Endodermal cell (in vitro differentiated cells): ENCODE measurements at regions not wholly inside any gene's neighbourhood (a gene's known extent, or its start where the extent isn't known, plus 50 kb on each side); places are given as distances from the start of the nearest gene placed in this dataset.

Experiments
- DNase-seq: peaks from one replicate; pipeline ENCODE4 v3.0.0-alpha.2; 2017
- H3K27ac ChIP-seq: 2 replicates; pipeline ENCODE4 v1.5.1; 2013; ENCODE audit warnings: mild to moderate bottlenecking, low read depth, low read length, moderate library complexity
- H3K27me3 ChIP-seq: 2 replicates; pipeline ENCODE4 v1.6.1; 2013; ENCODE audit warnings: mild to moderate bottlenecking, low read length, moderate library complexity; ENCODE audit not compliant: insufficient read depth, control insufficient read depth, poor library complexity, severe bottlenecking
- H3K36me3 ChIP-seq: 2 replicates; pipeline ENCODE4 v1.7.0; 2013; ENCODE audit warnings: mild to moderate bottlenecking, low read length, moderate library complexity; ENCODE audit not compliant: control insufficient read depth, insufficient read depth
- H3K4me1 ChIP-seq: one replicate; pipeline ENCODE4 v1.7.0; 2013; ENCODE audit warnings: low read length; ENCODE audit not compliant: control insufficient read depth, insufficient read depth
- H3K4me3 ChIP-seq: 2 replicates; pipeline ENCODE4 v1.5.1; 2013; ENCODE audit warnings: mild to moderate bottlenecking, low read length, moderate library complexity
- H3K9ac ChIP-seq: 2 replicates; pipeline ENCODE4 v1.6.1; 2013; ENCODE audit warnings: mild to moderate bottlenecking, low read length, moderate library complexity; ENCODE audit not compliant: poor library complexity, severe bottlenecking; ENCODE audit errors: extremely low read depth
- H3K9me3 ChIP-seq: 2 replicates; pipeline ENCODE4 v1.6.1; 2013; ENCODE audit warnings: mild to moderate bottlenecking, low read length, moderate library complexity; ENCODE audit not compliant: control insufficient read depth
- H3K27ac Mint-ChIP-seq: 2 replicates; pipeline ENCODE4 v1.8.0; 2020; ENCODE audit warnings: mixed read lengths
- H3K27me3 Mint-ChIP-seq: 2 replicates; pipeline ENCODE4 v1.8.0; 2021; ENCODE audit warnings: mild to moderate bottlenecking, mixed read lengths; ENCODE audit not compliant: insufficient read depth
- H3K36me3 Mint-ChIP-seq: 2 replicates; pipeline ENCODE4 v1.8.0; 2020; ENCODE audit warnings: low read depth, mixed read lengths
- H3K4me1 Mint-ChIP-seq: 2 replicates; pipeline ENCODE4 v1.8.0; 2020; ENCODE audit warnings: mixed read lengths
- H3K4me3 Mint-ChIP-seq: 2 replicates; pipeline ENCODE4 v1.8.0; 2020; ENCODE audit warnings: mild to moderate bottlenecking, moderate library complexity, mixed read lengths
- H3K9me3 Mint-ChIP-seq: 2 replicates; pipeline ENCODE4 v1.8.0; 2020; ENCODE audit warnings: mild to moderate bottlenecking, mixed read lengths
- CTCF ChIP-seq: fragments of 200-600 bp; sonication (generic); conservative IDR thresholded peaks from 2 replicates; pipeline ENCODE4 v1.5.0; 2021; ENCODE audit warnings: antibody characterized with exemption, mild to moderate bottlenecking
- WGBS, 2 experiments: methylation state at CpG; one replicate each; pipeline versions ENCODE4 v1.1.5 to v1.1.7; 2013; ENCODE audit warnings: missing lambda C conversion rate in 2 of 2, mixed read lengths in 1 of 2; ENCODE audit not compliant: insufficient coverage in 1 of 2, insufficient read length in 1 of 2; 5-methylcytosine and 5-hydroxymethylcytosine counted together

GRCh38 chr9:106423575-106423974 lies 439.4 kb upstream of the ZNF462 start:
- Mint-ChIP-seq H3K27ac (no peak overlapping the region), H3K9me3 (no peaks in the 10 kb centered on the region), H3K27me3 (no peaks in the 10 kb centered on the region), H3K4me3 (no peak overlapping the region), H3K4me1 (peaks cover 6% of the 10 kb centered on the region), H3K36me3 (no peaks in the 10 kb centered on the region)
- H3K36me3 ChIP-seq = no peaks in the 10 kb centered on the region
- H3K27me3 ChIP-seq = no peaks in the 10 kb centered on the region
- no peak for DNase-seq
- no peak for TF ChIP-seq CTCF
- no peaks in the 10 kb centered on the region for H3K9me3 ChIP-seq
- H3K27ac ChIP-seq = no peak overlapping the region
- 50 to 67% methylated on average over 1 to 2 of the region's 2 CpGs for WGBS, 2 experiments
- H3K4me1 ChIP-seq = no peaks in the 10 kb centered on the region
- no peak overlapping the region for H3K4me3 ChIP-seq
- no peak overlapping the region for H3K9ac ChIP-seq

- no peak overlapping the region for H3K9ac ChIP-seq
- no peaks in the 10 kb centered on the region for H3K36me3 ChIP-seq
- Mint-ChIP-seq H3K4me1 (peaks cover 8% of the 10 kb centered on the region), H3K27me3 (no peaks in the 10 kb centered on the region), H3K36me3 (no peaks in the 10 kb centered on the region), H3K4me3 (no peak overlapping the region), H3K27ac (peak overlapping the region; percentile 42), H3K9me3 (peaks cover 3% of the 10 kb centered on the region)
- no peaks in the 10 kb centered on the region for H3K9me3 ChIP-seq
- H3K4me1 ChIP-seq = peaks cover 3% of the 10 kb centered on the region
- no peak for TF ChIP-seq CTCF
- DNase-seq = no peak
- no peaks in the 10 kb centered on the region for H3K27me3 ChIP-seq
- no peak overlapping the region for H3K27ac ChIP-seq
- H3K4me3 ChIP-seq = no peak overlapping the region
- 81 to 100% methylated on average over 1 of the region's 1 CpG for WGBS, 2 experiments
These were observed 430.3 kb upstream of the ZNF462 start for GRCh38 chr9:106432631-106433030.

- Mint-ChIP-seq H3K27me3 (no peaks in the 10 kb centered on the region), H3K36me3 (no peaks in the 10 kb centered on the region), H3K9me3 (peaks cover 5% of the 10 kb centered on the region), H3K27ac (no peak overlapping the region), H3K4me3 (no peak overlapping the region), H3K4me1 (no peaks in the 10 kb centered on the region)
- Histone ChIP-seq H3K27me3 (no peaks in the 10 kb centered on the region), H3K27ac (no peak overlapping the region), H3K4me3 (no peak overlapping the region), H3K9me3 (no peaks in the 10 kb centered on the region), H3K36me3 (no peaks in the 10 kb centered on the region), H3K9ac (no peak overlapping the region), H3K4me1 (no peaks in the 10 kb centered on the region)
- DNase-seq = no peak
- TF ChIP-seq CTCF = no peak
- WGBS, 2 experiments = 98% methylated on average over 3 of the region's 3 CpGs; no CpG with 5 or more reads in 1 of the 2 experiments
These were observed 424.0 kb upstream of the ZNF462 start for GRCh38 chr9:106438928-106439327.
